ENCODE measurements at regions not wholly inside any gene's neighbourhood (a gene's known extent, or its start where the extent isn't known, plus 50 kb on each side); places are given as distances from the start of the nearest gene placed in this dataset.

DNA sequence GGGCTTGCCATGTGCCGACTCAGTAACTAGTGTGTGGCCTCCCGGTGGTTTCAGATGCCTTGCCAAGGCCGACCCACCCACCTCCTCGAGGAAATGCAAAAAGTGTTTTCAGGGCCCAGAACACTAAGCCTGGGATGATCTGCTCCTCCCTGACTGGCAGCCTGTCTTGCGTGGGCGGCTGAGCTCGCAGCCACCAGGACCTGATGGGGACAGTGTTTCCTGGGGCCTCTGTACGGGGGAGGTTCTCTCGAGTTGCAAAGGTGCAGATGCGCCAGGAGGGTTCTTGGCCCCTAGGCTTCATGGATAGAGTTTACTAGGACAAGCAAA lies 85.2 kb downstream of the GLI2 start:
- peak overlapping the region; percentile 74 to 77 for H3K4me3 ChIP-seq (ENCODE audit: low read length in 2 of 2)
- H3K9me3 ChIP-seq (ENCODE audit: control insufficient read depth in 2 of 2, low read length in 2 of 2) = no peaks in the 10 kb centered on the region
- no peaks in the 10 kb centered on the region for H3K36me3 ChIP-seq (ENCODE audit: control insufficient read depth in 2 of 2, insufficient read depth in 2 of 2, low read length in 2 of 2)
- peak overlapping the region; percentile 82 for H3K27ac ChIP-seq (ENCODE audit: low read length)
- peak overlapping the region; percentile 63 to 80 for H3K9ac ChIP-seq (ENCODE audit: low read length in 2 of 2)
- H3K4me1 ChIP-seq (ENCODE audit: control insufficient read depth, insufficient read depth, low read length) = peaks cover 61% of the 10 kb centered on the region
- no peaks in the 10 kb centered on the region for H3K27me3 ChIP-seq (ENCODE audit: control insufficient read depth in 1 of 2, insufficient read depth in 2 of 2, low read length in 2 of 2)

DNA sequence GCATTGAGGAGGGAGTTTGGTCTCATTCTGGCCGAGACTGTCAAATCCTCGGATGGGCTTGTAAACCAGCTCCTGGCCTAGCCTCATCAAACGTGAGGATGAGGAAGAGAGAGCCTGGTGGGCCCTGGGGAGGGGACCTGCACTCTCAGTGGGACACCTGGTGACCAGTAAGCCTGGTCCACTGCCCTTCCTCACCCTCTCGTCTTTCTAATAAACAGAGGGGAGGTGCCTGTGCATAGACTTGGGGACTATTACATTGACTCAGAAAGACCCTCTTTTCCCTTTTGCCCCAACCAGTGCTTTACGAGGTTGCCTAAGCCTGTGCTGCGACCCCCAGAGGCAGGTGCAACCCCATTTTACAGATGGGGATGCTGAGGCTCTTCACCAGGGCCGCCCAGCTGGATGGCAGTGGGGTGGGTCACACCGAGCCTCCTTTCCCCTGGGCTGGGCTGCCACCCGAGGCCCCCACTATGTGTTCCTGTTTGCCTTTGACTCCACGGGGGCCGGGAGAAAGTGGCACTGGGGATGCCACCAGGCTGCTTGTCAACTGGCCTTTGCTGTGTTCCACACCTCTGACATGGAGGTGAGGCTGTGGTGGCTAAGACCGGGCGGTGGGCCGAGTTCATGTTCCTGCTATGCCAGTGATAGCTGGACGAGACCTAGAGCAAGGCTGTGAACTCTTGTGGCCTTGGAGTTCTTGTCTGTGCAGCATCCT lies 85.9 kb downstream of the GLI2 start:
- H3K4me1 ChIP-seq (ENCODE audit: control insufficient read depth, insufficient read depth, low read length) = peaks cover 68% of the 10 kb centered on the region
- no peaks in the 10 kb centered on the region for H3K9me3 ChIP-seq (ENCODE audit: control insufficient read depth in 2 of 2, low read length in 2 of 2)
- H3K27me3 ChIP-seq (ENCODE audit: control insufficient read depth in 1 of 2, insufficient read depth in 2 of 2, low read length in 2 of 2) = no peaks in the 10 kb centered on the region
- peak overlapping the region; percentile 60 to 63 for H3K9ac ChIP-seq (ENCODE audit: low read length in 2 of 2)
- H3K36me3 ChIP-seq (ENCODE audit: control insufficient read depth in 2 of 2, insufficient read depth in 2 of 2, low read length in 2 of 2) = no peaks in the 10 kb centered on the region
- peak overlapping the region; percentile 82 for H3K27ac ChIP-seq (ENCODE audit: low read length)
- peak overlapping the region; percentile 74 to 77 for H3K4me3 ChIP-seq (ENCODE audit: low read length in 2 of 2)

GRCh38 chr2:120822933-120823332 lies 87.3 kb downstream of the GLI2 start:
- no peak overlapping the region for H3K9ac ChIP-seq (ENCODE audit: low read length in 2 of 2)
- H3K9me3 ChIP-seq (ENCODE audit: control insufficient read depth in 2 of 2, low read length in 2 of 2) = no peaks in the 10 kb centered on the region
- peaks cover 78% of the 10 kb centered on the region for H3K4me1 ChIP-seq (ENCODE audit: control insufficient read depth, insufficient read depth, low read length)
- no peaks in the 10 kb centered on the region for H3K27me3 ChIP-seq (ENCODE audit: control insufficient read depth in 1 of 2, insufficient read depth in 2 of 2, low read length in 2 of 2)
- H3K27ac ChIP-seq (ENCODE audit: low read length) = no peak overlapping the region
- H3K36me3 ChIP-seq (ENCODE audit: control insufficient read depth in 2 of 2, insufficient read depth in 2 of 2, low read length in 2 of 2) = no peaks in the 10 kb centered on the region
- no peak overlapping the region for H3K4me3 ChIP-seq (ENCODE audit: low read length in 2 of 2)

GRCh38 chr2:120823551-120823950 lies 87.9 kb downstream of the GLI2 start:
- Histone ChIP-seq H3K27ac (ENCODE audit: low read length) (no peak overlapping the region), H3K27me3 (ENCODE audit: control insufficient read depth in 1 of 2, insufficient read depth in 2 of 2, low read length in 2 of 2) (no peaks in the 10 kb centered on the region), H3K9me3 (ENCODE audit: control insufficient read depth in 2 of 2, low read length in 2 of 2) (no peaks in the 10 kb centered on the region), H3K36me3 (ENCODE audit: control insufficient read depth in 2 of 2, insufficient read depth in 2 of 2, low read length in 2 of 2) (no peaks in the 10 kb centered on the region), H3K4me3 (ENCODE audit: low read length in 2 of 2) (no peak overlapping the region), H3K9ac (ENCODE audit: low read length in 2 of 2) (no peak overlapping the region), H3K4me1 (ENCODE audit: control insufficient read depth, insufficient read depth, low read length) (peaks cover 77% of the 10 kb centered on the region)

GRCh38 chr2:120824246-120824645 lies 88.6 kb downstream of the GLI2 start:
- Histone ChIP-seq H3K27me3 (ENCODE audit: control insufficient read depth in 1 of 2, insufficient read depth in 2 of 2, low read length in 2 of 2) (no peaks in the 10 kb centered on the region), H3K4me1 (ENCODE audit: control insufficient read depth, insufficient read depth, low read length) (peaks cover 70% of the 10 kb centered on the region), H3K9ac (ENCODE audit: low read length in 2 of 2) (no peak overlapping the region), H3K36me3 (ENCODE audit: control insufficient read depth in 2 of 2, insufficient read depth in 2 of 2, low read length in 2 of 2) (no peaks in the 10 kb centered on the region), H3K9me3 (ENCODE audit: control insufficient read depth in 2 of 2, low read length in 2 of 2) (no peaks in the 10 kb centered on the region), H3K27ac (ENCODE audit: low read length) (no peak overlapping the region), H3K4me3 (ENCODE audit: low read length in 2 of 2) (no peak overlapping the region)

- no peaks in the 10 kb centered on the region for H3K27me3 ChIP-seq (ENCODE audit: control insufficient read depth in 1 of 2, insufficient read depth in 2 of 2, low read length in 2 of 2)
- peak overlapping the region; percentile 49 for H3K4me3 ChIP-seq (ENCODE audit: low read length in 2 of 2)
- no peaks in the 10 kb centered on the region for H3K36me3 ChIP-seq (ENCODE audit: control insufficient read depth in 2 of 2, insufficient read depth in 2 of 2, low read length in 2 of 2)
- peak overlapping the region; percentile 82 for H3K27ac ChIP-seq (ENCODE audit: low read length)
- peaks cover 65% of the 10 kb centered on the region for H3K4me1 ChIP-seq (ENCODE audit: control insufficient read depth, insufficient read depth, low read length)
- no peaks in the 10 kb centered on the region for H3K9me3 ChIP-seq (ENCODE audit: control insufficient read depth in 2 of 2, low read length in 2 of 2)
- peak overlapping the region in 1 of 2 donors; percentile 55 for H3K9ac ChIP-seq (ENCODE audit: low read length in 2 of 2)
Measured at GRCh38 chr2:120825370-120826259, 89.9 kb downstream of the GLI2 start.

DNA sequence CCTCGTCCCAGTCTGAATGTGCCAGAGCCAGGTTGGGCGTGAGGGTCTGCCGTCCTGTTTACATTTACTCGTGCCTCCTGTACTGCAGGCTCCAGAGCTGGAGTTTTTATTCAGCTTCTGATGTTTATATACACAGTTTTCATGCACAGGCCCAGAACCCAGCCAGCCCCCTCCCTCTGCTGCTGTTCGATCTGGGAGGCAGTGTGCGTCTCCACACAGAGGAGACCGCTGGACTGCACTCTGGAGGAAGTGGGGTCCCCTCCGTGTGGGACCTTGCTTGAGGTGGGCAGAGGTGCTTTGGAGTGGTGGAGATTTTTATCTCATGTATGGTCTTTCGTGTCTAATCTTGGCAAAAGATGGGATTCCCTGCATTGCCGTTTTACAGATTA lies 90.6 kb downstream of the GLI2 start:
- Histone ChIP-seq H3K9ac (ENCODE audit: low read length in 2 of 2) (peak overlapping the region in 1 of 2 donors; percentile 55), H3K36me3 (ENCODE audit: control insufficient read depth in 2 of 2, insufficient read depth in 2 of 2, low read length in 2 of 2) (no peaks in the 10 kb centered on the region), H3K27ac (ENCODE audit: low read length) (peak overlapping the region; percentile 82), H3K9me3 (ENCODE audit: control insufficient read depth in 2 of 2, low read length in 2 of 2) (no peaks in the 10 kb centered on the region), H3K4me3 (ENCODE audit: low read length in 2 of 2) (peak overlapping the region; percentile 49), H3K4me1 (ENCODE audit: control insufficient read depth, insufficient read depth, low read length) (peaks cover 65% of the 10 kb centered on the region), H3K27me3 (ENCODE audit: control insufficient read depth in 1 of 2, insufficient read depth in 2 of 2, low read length in 2 of 2) (no peaks in the 10 kb centered on the region)

- no peaks in the 10 kb centered on the region for H3K27me3 ChIP-seq (ENCODE audit: control insufficient read depth in 1 of 2, insufficient read depth in 2 of 2, low read length in 2 of 2)
- peak overlapping the region; percentile 82 for H3K27ac ChIP-seq (ENCODE audit: low read length)
- peaks cover 65% of the 10 kb centered on the region for H3K4me1 ChIP-seq (ENCODE audit: control insufficient read depth, insufficient read depth, low read length)
- H3K36me3 ChIP-seq (ENCODE audit: control insufficient read depth in 2 of 2, insufficient read depth in 2 of 2, low read length in 2 of 2) = no peaks in the 10 kb centered on the region
- no peaks in the 10 kb centered on the region for H3K9me3 ChIP-seq (ENCODE audit: control insufficient read depth in 2 of 2, low read length in 2 of 2)
- peak overlapping the region; percentile 49 for H3K4me3 ChIP-seq (ENCODE audit: low read length in 2 of 2)
- peak overlapping the region; percentile 6 to 55 for H3K9ac ChIP-seq (ENCODE audit: low read length in 2 of 2)
Measured at GRCh38 chr2:120826716-120827410, 91.2 kb downstream of the GLI2 start.

DNA sequence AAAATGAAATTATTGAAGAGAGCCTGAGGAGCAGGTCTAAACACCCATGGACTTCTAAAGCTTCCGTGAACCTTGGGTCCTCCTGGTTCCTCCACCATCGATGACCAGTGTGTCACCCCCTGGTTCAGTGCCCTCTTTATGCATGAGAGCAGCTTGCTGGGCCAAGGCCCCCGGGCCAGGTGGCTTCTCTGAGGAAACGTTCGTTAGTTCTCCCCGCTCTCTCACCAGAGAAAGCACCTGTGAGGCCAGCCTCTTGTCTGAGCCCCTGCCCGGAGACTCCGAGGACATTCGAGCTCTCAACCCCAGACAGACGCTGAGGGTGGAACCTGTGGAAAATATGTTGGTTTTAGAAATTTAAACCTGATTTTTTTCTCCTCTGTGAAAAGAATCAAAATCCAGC lies 92.4 kb downstream of the GLI2 start:
- H3K36me3 ChIP-seq (ENCODE audit: control insufficient read depth in 2 of 2, insufficient read depth in 2 of 2, low read length in 2 of 2) = no peaks in the 10 kb centered on the region
- no peak overlapping the region for H3K9ac ChIP-seq (ENCODE audit: low read length in 2 of 2)
- no peak overlapping the region for H3K4me3 ChIP-seq (ENCODE audit: low read length in 2 of 2)
- H3K27ac ChIP-seq (ENCODE audit: low read length) = no peak overlapping the region
- no peaks in the 10 kb centered on the region for H3K27me3 ChIP-seq (ENCODE audit: control insufficient read depth in 1 of 2, insufficient read depth in 2 of 2, low read length in 2 of 2)
- H3K9me3 ChIP-seq (ENCODE audit: control insufficient read depth in 2 of 2, low read length in 2 of 2) = no peaks in the 10 kb centered on the region
- peaks cover 64% of the 10 kb centered on the region for H3K4me1 ChIP-seq (ENCODE audit: control insufficient read depth, insufficient read depth, low read length)

- H3K4me3 ChIP-seq (ENCODE audit: low read length in 2 of 2) = no peak overlapping the region
- no peaks in the 10 kb centered on the region for H3K9me3 ChIP-seq (ENCODE audit: control insufficient read depth in 2 of 2, low read length in 2 of 2)
- no peaks in the 10 kb centered on the region for H3K36me3 ChIP-seq (ENCODE audit: control insufficient read depth in 2 of 2, insufficient read depth in 2 of 2, low read length in 2 of 2)
- H3K4me1 ChIP-seq (ENCODE audit: control insufficient read depth, insufficient read depth, low read length) = peaks cover 65% of the 10 kb centered on the region
- H3K9ac ChIP-seq (ENCODE audit: low read length in 2 of 2) = no peak overlapping the region
- no peak overlapping the region for H3K27ac ChIP-seq (ENCODE audit: low read length)
- no peaks in the 10 kb centered on the region for H3K27me3 ChIP-seq (ENCODE audit: control insufficient read depth in 1 of 2, insufficient read depth in 2 of 2, low read length in 2 of 2)
Measured at GRCh38 chr2:120828829-120829632, 93.4 kb downstream of the GLI2 start.
